Upper lobe of left lung (tissue), 6 donors: ENCODE measurements at regions not wholly inside any gene's neighbourhood (a gene's known extent, or its start where the extent isn't known, plus 50 kb on each side); places are given as distances from the start of the nearest gene placed in this dataset.

Experiments used
- ATAC-seq, 2 donors: fragments of 200-7000 bp; cut with Tn5 transposase; one replicate each; pipeline ENCODE4 v1.9.1; 2022; ENCODE audit warnings: mild to moderate bottlenecking in 2 of 2, moderate library complexity in 2 of 2; ENCODE audit not compliant: low FRiP score in 2 of 2
- DNase-seq, 2 donors: peaks; one replicate each; pipeline ENCODE4 v3.0.0-alpha.2; 2019 to 2020
- H3K27ac ChIP-seq, 4 donors: fragments of 200-600 bp; sonication (generic); one replicate each; pipeline ENCODE4 v1.5.1; 2016 to 2019
- H3K27me3 ChIP-seq, 4 donors: fragments of 200-600 bp; sonication (generic); one replicate each; pipeline ENCODE4 v1.5.1; 2017 to 2019
- H3K36me3 ChIP-seq, 4 donors: fragments of 200-600 bp; sonication (generic); one replicate each; pipeline ENCODE4 v1.5.1; 2016 to 2019
- H3K4me1 ChIP-seq, 4 donors: fragments of 200-600 bp; sonication (generic); one replicate each; pipeline ENCODE4 v1.5.1; 2018 to 2019
- H3K4me3 ChIP-seq, 4 donors: fragments of 200-600 bp; sonication (generic); one replicate each; pipeline ENCODE4 v1.5.1; 2017 to 2019; ENCODE audit warnings: mild to moderate bottlenecking in 2 of 4, moderate library complexity in 1 of 4
- H3K9me3 ChIP-seq, 4 donors: fragments of 200-600 bp; sonication (generic); one replicate each; pipeline ENCODE4 v1.5.1; 2018 to 2019
- CTCF ChIP-seq, 6 experiments: fragments of 450-650 bp in 4 of 6; fragments of 200-600 bp in 2 of 6; sonication (generic) in 2 of 6; IDR thresholded peaks; one replicate each; pipeline ENCODE4 v1.5.1; 2016 to 2019; ENCODE audit warnings: antibody characterized with exemption in 6 of 6
- EP300 ChIP-seq, 4 donors: sonication (generic); formaldehyde crosslinking; IDR thresholded peaks; one replicate each; pipeline ENCODE4 v1.5.1; 2017; ENCODE audit warnings: antibody characterized with exemption in 4 of 4, control low read depth in 2 of 4
- POLR2A ChIP-seq, 4 donors: fragments of 450-650 bp; IDR thresholded peaks; one replicate each; pipeline ENCODE4 v1.5.1; 2016 to 2017; ENCODE audit warnings: antibody characterized with exemption in 4 of 4, mild to moderate bottlenecking in 2 of 4
- POLR2AphosphoS5 ChIP-seq, 2 donors: sonication (generic); formaldehyde crosslinking; IDR thresholded peaks; one replicate each; pipeline ENCODE4 v1.5.1; 2017; ENCODE audit warnings: antibody characterized with exemption in 2 of 2
- WGBS, 2 donors: methylation state at CpG; one replicate each; pipeline ENCODE4 v1.1.5; 2017 to 2018; 5-methylcytosine and 5-hydroxymethylcytosine counted together
- small RNA-seq, 4 donors: library from RNA; depleted of rRNA; stranded (forward); fragments of <200 nt; gene quantifications; one replicate each; pipeline ENCODE3, GENCODE V24; 2016
- donor health status: DM: no; HTN: no; CAD: no; lungs with moderate emphysema.
- donor health status: DM: no; HTN: yes; CAD: no; lungs with severe emphysema.

GRCh38 chr3:30554317-30554690 is 52.1 kb upstream of the TGFBR2 start:
- 95 to 97% methylated on average over 1 of the region's 1 CpG for WGBS, 2 donors
- ATAC-seq (no peak), DNase-seq (no peak)
- H3K4me1 ChIP-seq, result peaks cover 0 to 2% (median 0%) of the 10 kb centered on the region in 4 donors
- H3K4me3 ChIP-seq, result no peak overlapping the region
- TF ChIP-seq POLR2A (IDR thresholded peaks at IDR 0.05) (no peak), POLR2AphosphoS5 (IDR thresholded peaks at IDR 0.05) (no peak), EP300 (IDR thresholded peaks at IDR 0.05) (no peak), CTCF (IDR thresholded peaks at IDR 0.05) (no peak)
- no peaks in the 10 kb centered on the region for H3K27me3 ChIP-seq
- H3K36me3 ChIP-seq, result no peaks in the 10 kb centered on the region
- H3K9me3 ChIP-seq, result no peaks in the 10 kb centered on the region
- H3K27ac ChIP-seq, result no peak overlapping the region

GRCh38 chr3:30555968-30556367 is 50.4 kb upstream of the TGFBR2 start:
- H3K27me3 ChIP-seq, result no peaks in the 10 kb centered on the region
- 94% methylated on average over 2 of the region's 2 CpGs for WGBS, 2 donors
- no peaks in the 10 kb centered on the region for H3K36me3 ChIP-seq
- no peak for DNase-seq
- ATAC-seq, result no peak
- H3K4me1 ChIP-seq, result no peaks in the 10 kb centered on the region
- H3K4me3 ChIP-seq, result no peak overlapping the region
- H3K27ac ChIP-seq, result no peak overlapping the region
- H3K9me3 ChIP-seq, result no peaks in the 10 kb centered on the region
- TF ChIP-seq POLR2A (IDR thresholded peaks at IDR 0.05) (no peak), CTCF (IDR thresholded peaks at IDR 0.05) (no peak), EP300 (IDR thresholded peaks at IDR 0.05) (no peak), POLR2AphosphoS5 (IDR thresholded peaks at IDR 0.05) (no peak)

Small RNA genes lying in the stretch of these regions (small RNA-seq; reads per million reads assigned to genes)
- 0 reads per million in 4 donors for gene RF01848
